Type B pancreatic cell (in vitro differentiated cells): ENCODE measurements at regions not wholly inside any gene's neighbourhood (a gene's known extent, or its start where the extent isn't known, plus 50 kb on each side); places are given as distances from the start of the nearest gene placed in this dataset.

Source experiments
- DNase-seq: peaks from one replicate; pipeline ENCODE4 v3.0.0; 2021; ENCODE audit warnings: mixed read lengths; ENCODE audit not compliant: unreplicated experiment; ENCODE audit errors: extremely low spot score
- H3K27ac Mint-ChIP-seq: 2 replicates; pipeline ENCODE4 v1.8.0; 2021; ENCODE audit warnings: mild to moderate bottlenecking, mixed read lengths
- H3K27me3 Mint-ChIP-seq: 2 replicates; pipeline ENCODE4 v1.8.0; 2021; ENCODE audit warnings: mixed read lengths
- H3K36me3 Mint-ChIP-seq: 2 replicates; pipeline ENCODE4 v1.8.0; 2021; ENCODE audit warnings: mixed read lengths
- H3K4me1 Mint-ChIP-seq: one replicate; pipeline ENCODE4 v1.8.0; 2021; ENCODE audit warnings: mixed read lengths; ENCODE audit not compliant: unreplicated experiment
- H3K4me3 Mint-ChIP-seq: 2 replicates; pipeline ENCODE4 v1.8.0; 2021; ENCODE audit warnings: mild to moderate bottlenecking, mixed read lengths
- H3K9me3 Mint-ChIP-seq: 2 replicates; pipeline ENCODE4 v1.8.0; 2021; ENCODE audit warnings: mixed read lengths
- TF ChIP-seq, protein P1 (sequence below): fragments of 200-600 bp; sonication (generic); conservative IDR thresholded peaks from 2 replicates; pipeline ENCODE4 v1.5.0; 2021; ENCODE audit warnings: antibody characterized with exemption, mild to moderate bottlenecking

DNA sequence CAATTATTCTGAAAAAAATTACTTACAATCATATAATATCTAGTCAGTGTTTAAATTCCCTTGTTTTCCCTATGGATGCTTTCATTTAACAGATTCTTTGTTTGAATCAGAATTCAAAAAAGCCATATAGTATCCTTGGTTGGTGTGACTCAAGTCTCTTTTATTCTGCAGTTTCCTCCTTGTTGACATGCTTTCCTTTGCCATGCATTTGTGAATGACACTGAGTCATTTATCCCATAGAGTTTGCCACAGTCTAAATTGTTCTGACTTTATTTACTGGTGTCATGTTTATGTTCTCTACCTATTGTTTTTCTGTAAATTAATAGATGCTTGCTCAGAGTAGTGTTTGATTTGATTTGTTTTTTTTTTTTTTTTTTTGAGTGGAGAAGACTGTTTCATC, 893.8 kb upstream of the SLC10A2 start:
- no peaks in the 10 kb centered on the region for H3K27me3 Mint-ChIP-seq
- no peak overlapping the region for H3K4me3 Mint-ChIP-seq
- DNase-seq: no peak
- H3K27ac Mint-ChIP-seq: no peak overlapping the region
- peaks cover 9% of the 10 kb centered on the region for H3K9me3 Mint-ChIP-seq
- H3K4me1 Mint-ChIP-seq: peaks cover 5% of the 10 kb centered on the region
- H3K36me3 Mint-ChIP-seq: no peaks in the 10 kb centered on the region
- TF ChIP-seq, protein P1, sequence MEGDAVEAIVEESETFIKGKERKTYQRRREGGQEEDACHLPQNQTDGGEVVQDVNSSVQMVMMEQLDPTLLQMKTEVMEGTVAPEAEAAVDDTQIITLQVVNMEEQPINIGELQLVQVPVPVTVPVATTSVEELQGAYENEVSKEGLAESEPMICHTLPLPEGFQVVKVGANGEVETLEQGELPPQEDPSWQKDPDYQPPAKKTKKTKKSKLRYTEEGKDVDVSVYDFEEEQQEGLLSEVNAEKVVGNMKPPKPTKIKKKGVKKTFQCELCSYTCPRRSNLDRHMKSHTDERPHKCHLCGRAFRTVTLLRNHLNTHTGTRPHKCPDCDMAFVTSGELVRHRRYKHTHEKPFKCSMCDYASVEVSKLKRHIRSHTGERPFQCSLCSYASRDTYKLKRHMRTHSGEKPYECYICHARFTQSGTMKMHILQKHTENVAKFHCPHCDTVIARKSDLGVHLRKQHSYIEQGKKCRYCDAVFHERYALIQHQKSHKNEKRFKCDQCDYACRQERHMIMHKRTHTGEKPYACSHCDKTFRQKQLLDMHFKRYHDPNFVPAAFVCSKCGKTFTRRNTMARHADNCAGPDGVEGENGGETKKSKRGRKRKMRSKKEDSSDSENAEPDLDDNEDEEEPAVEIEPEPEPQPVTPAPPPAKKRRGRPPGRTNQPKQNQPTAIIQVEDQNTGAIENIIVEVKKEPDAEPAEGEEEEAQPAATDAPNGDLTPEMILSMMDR: no peak

DNA sequence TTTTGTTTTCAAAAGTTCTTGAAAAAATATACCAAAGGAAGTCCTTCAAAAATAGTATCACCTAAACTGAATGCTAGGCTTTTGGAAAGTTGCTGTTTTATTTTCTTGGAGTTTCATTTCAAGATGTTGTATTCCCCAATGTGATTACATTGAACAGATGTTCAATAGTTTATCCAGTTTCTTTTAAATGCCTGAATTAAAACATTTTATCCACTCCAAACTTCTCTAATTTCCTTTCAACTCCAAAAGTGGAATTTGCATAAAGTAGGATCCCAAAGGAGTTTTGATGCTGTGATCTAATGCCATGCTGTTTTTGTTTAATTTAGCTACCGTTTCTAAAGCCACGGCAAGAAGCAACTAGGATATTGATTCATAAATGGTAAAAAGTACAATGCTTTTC, 892.5 kb upstream of the SLC10A2 start:
- Mint-ChIP-seq H3K27ac (no peak overlapping the region), H3K9me3 (peaks cover 5% of the 10 kb centered on the region), H3K36me3 (no peaks in the 10 kb centered on the region), H3K27me3 (no peaks in the 10 kb centered on the region), H3K4me1 (peaks cover 5% of the 10 kb centered on the region), H3K4me3 (no peak overlapping the region)
- DNase-seq: no peak
- TF ChIP-seq, protein P1: no peak

DNA sequence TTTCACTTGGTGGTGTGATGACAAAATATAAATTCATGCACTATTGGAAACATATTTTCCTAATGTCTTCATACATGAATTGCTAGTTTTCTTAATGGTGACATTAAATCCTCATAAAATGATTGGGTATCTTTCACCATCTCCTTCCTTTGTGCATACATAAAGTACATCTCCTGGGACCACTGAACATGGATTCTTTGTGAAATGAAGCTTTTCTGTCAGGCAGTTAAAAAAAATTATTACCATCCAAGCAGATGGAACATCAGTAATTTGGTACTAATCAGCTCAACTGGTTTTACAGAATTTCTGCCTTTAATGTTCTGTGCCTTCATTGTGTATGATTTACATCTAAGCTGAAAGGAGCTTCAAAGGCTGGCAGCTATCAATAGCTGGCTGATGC, 891.7 kb upstream of the SLC10A2 start:
- TF ChIP-seq, protein P1: no peak
- no peaks in the 10 kb centered on the region for H3K36me3 Mint-ChIP-seq
- DNase-seq: no peak
- no peak overlapping the region for H3K4me3 Mint-ChIP-seq
- H3K4me1 Mint-ChIP-seq: peaks cover 5% of the 10 kb centered on the region
- H3K27ac Mint-ChIP-seq: no peak overlapping the region
- H3K27me3 Mint-ChIP-seq: no peaks in the 10 kb centered on the region
- H3K9me3 Mint-ChIP-seq: peaks cover 4% of the 10 kb centered on the region

DNA sequence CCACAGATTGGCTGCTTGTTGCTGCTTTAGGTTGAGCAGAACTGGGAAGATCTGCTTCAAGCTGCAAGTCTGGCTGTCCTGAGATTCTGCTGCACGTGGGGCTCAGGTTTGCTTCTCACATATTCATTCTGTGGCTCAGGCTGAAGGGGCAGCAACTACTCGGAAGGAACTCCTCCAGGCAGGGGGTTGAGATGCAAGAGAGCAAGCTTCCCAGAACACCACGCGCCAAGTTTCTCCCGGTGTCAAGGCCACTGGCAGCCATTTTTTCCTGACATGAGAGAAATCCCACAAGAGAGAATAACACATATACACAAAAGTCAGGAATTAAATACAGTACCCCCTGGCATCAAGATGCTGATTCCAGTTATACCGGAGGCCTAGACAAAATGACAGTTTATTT, 887.6 kb upstream of the SLC10A2 start:
- Mint-ChIP-seq H3K27me3 (no peaks in the 10 kb centered on the region), H3K9me3 (no peaks in the 10 kb centered on the region), H3K4me1 (no peaks in the 10 kb centered on the region), H3K27ac (no peak overlapping the region), H3K4me3 (no peak overlapping the region), H3K36me3 (no peaks in the 10 kb centered on the region)
- TF ChIP-seq, protein P1: no peak
- DNase-seq: no peak

DNA sequence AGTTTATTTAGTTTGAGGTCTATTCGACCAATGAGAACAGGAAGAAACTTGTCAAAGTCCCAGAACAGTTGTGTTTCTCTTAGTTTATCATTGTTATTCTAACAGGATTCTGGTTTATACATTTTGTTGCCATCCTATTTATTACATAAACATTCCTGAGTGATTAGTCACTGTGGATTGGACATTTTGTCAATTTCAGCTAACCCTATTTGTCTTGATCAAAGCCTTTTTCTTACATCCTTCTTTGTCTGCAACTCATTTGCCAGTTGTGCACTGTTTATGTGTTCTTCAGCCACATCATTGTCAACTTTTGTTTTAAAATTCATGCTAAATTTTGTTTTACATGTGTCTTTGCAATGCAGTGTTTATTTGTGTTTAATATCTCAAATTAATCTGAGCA, 886.0 kb upstream of the SLC10A2 start:
- TF ChIP-seq, protein P1: no peak
- no peak overlapping the region for H3K27ac Mint-ChIP-seq
- no peak overlapping the region for H3K4me3 Mint-ChIP-seq
- H3K27me3 Mint-ChIP-seq: no peaks in the 10 kb centered on the region
- no peaks in the 10 kb centered on the region for H3K36me3 Mint-ChIP-seq
- no peaks in the 10 kb centered on the region for H3K9me3 Mint-ChIP-seq
- no peak for DNase-seq
- no peaks in the 10 kb centered on the region for H3K4me1 Mint-ChIP-seq

DNA sequence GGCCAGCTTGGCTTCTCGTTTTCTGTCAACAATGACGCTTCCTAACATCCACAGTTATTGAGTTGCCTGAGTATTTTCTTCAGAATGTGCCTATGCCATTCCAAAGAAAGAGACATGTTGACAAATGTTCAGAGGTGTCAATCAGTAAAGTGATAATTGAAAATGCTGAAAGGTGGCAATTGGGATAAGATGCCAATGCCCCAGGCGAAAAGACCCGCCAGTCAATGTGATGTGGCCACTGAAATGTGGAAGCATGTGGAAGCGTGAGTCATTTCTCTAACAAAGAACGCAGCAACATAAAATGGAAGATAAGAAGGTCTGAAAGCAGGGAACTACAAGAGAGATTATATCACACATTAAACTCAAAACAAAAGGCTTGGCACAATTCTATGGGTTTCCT, 882.2 kb upstream of the SLC10A2 start:
- no peak for DNase-seq
- Mint-ChIP-seq H3K4me3 (no peak overlapping the region), H3K27me3 (no peaks in the 10 kb centered on the region), H3K4me1 (no peaks in the 10 kb centered on the region), H3K27ac (peak overlapping the region; percentile 15), H3K9me3 (no peaks in the 10 kb centered on the region), H3K36me3 (no peaks in the 10 kb centered on the region)
- TF ChIP-seq, protein P1: no peak
